Endometrium (tissue), 2 donors: ENCODE measurements at regions not wholly inside any gene's neighbourhood (a gene's known extent, or its start where the extent isn't known, plus 50 kb on each side); places are given as distances from the start of the nearest gene placed in this dataset.
"Not testable (repeated sequence)": the region's sequence is repeated elsewhere in the genome, so short reads cannot be mapped to it uniquely, and the experiment has no call there.

Experiments used
- FAIRE-seq: peaks from 2 replicates; lab custom pipeline; 2012; peaks lifted over from hg19 to GRCh38; lab: Jason Lieb, UNC
- donor health status: control.
- donor health status: control.

DNA sequence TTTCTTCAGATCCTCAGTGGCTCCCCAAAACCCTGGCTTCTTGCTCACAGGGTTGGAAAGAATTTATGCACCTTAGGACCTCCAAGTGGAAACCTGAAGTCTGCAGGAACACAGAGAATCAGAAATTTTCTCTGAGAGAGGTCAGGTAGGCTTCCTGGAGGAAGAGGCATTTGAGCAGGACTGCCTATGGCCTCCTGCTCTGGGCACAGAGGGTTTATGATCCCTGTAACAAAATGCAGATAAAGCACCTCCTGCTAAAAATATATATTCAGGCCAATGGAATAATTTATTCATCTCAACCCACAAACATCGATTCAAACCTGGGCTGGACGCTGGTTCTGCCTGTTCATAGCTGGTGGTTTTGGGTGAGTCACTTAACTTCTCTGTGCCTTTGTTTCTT lies 68.1 kb upstream of the FGF3 start:
- no peak for FAIRE-seq

DNA sequence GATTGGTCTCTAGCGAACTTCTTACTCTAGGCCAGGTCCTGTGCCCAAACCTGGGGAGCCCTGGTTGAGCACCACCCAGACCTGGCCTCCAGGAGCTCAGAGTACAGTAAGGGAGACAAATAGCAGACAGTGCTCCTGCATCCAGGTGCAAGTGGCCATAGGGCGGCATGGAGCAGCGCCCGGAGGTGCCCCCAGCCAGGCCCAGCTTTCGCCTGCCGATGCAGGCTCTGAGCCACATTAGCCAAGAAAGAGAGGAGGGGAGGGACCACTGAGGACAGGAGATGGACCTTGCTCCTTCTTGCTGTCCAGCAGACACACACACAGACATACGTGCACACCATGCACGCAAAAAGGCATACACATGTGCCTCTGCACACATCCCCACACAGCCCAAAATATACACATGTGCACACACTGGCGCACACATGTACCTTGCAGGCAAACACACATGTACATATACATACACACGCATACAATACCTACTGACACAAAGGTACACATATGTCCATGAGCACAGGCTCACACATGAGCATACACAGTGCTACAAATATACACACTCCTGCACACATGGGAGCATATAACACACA lies 68.7 kb upstream of the FGF3 start:
- no peak for FAIRE-seq

- FAIRE-seq, result no peak
These were observed 69.4 kb upstream of the FGF3 start for GRCh38 chr11:69888483-69889181.

DNA sequence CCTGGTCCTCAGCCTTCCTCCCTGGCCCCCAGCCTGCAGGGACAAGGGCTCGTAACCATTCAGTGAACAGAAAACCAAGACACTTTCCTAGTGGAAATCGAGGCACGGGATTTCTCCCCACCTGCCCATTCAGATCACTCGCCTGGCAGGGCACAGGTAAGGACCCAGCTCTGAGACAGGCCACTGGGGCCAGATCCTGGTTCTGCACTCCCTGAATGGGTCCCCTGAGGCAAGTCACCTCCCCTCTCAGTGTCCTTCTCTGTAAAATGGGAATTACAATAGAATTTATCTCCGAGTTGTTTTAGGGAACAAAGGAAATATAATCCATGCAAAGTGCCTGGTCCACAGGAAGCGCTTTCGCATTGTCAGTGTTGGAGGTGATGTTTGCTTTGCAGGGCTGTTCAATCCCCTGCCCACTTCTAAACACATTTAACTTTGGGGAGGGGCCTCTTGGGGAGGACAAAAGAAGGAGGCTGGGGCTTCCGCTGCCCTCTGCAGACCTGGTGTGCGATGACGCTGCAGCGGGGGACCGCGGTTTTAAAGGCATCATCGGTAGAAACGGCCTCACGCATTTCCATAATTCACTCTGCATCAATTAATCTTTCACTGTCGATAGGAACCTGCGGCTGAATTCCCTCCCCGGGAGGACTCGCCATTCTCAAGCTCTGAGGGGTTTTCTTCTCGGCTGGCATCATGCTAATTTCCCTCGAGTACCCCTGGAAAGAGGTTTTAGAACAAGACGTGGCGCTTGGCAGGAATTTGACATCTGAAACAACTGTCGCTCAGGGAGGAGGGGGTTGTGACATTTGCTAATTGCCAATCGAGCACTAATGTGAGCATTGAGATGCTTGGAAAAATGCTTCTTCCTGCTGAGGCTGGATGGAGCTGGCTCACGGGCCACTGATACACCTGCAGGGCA lies 70.4 kb upstream of the FGF3 start:
- no peak for FAIRE-seq

- FAIRE-seq, result no peak
These were observed 71.3 kb upstream of the FGF3 start for GRCh38 chr11:69890476-69890875.

- FAIRE-seq, result no peak
These were observed 72.4 kb upstream of the FGF3 start for GRCh38 chr11:69891421-69892236.

DNA sequence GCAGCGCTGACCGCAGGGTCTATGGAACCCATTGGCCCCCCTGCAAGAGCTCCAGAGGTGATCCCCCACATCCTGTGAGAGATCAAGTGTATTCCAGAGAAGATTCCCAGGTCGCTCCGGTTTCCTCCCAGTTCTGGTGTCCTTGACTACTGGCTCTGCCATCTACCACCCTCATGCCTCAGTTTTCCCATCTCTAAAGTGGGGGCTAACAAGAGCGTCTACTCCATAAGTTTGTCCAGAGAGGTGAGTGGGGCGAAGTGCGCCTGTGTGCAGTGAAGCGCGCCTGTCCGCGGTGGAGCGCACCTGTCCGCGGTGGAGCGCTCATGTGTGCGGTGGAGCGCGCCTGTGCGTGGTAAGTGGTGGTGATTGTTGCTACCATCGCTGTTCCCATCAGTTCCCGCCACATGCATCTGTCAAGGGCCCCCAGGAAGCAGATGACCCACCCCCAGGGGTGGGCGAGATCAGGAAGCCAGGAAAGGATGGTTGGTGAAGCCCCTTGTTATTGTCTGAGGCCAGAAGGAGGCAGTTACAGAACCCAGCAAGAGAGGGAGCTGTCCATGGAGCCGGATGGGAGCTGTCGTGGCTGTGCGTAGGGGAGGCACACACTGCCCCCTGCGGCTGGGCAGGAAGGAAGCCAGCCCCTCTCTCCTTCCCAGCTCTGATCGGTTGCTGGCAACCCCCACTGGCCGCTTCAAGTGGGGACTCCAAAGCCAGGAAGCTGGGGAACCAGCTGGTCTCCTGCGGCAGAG lies 73.2 kb upstream of the FGF3 start:
- no peak for FAIRE-seq

DNA sequence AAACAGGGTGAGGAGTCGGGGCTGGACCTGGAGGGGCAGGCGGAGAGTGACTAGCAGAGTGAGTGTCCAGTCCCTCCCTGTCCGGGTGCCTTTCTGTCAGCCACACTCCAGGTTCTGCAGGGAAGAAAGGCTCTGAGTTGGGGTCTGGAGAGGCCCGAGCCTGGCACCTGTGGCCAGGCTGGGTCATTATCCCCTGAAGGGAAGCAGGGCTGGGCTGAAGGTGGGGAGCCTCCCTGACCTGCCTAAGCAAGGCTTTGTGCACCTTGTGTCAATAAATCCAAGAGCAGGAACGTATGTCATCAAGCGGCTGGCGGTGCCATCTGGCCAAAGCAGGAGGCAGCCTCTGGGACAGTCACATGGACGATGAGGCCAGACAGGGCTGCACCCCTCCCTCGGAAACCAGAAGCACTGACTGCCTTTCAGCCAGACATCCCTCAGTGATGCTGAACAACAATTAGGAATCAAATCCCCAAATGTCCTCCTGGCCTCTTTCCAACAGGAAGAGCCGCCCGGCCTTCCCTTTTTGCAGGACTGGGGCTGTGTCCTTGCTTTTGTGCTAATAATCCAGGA lies 73.9 kb upstream of the FGF3 start:
- no peak for FAIRE-seq

DNA sequence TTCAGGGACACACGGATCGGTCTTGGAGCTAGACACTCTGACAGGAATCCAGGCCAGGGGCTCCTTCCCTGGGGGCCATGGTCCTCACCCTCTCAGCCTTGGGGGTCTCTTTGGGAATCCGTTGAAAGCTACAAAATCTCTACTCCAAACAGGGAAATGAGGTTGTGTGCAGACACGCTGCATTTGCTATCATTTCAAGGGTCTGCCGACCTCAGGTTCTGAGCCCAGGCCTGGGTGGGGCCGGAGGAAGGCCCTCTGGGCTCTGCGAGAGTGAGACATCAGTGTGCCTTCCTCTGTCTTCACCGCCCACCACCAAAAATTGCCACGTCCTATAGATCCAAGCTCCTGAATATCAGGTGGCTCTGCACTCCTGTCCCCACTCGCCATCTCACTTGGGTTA lies 74.4 kb upstream of the FGF3 start:
- no peak for FAIRE-seq

DNA sequence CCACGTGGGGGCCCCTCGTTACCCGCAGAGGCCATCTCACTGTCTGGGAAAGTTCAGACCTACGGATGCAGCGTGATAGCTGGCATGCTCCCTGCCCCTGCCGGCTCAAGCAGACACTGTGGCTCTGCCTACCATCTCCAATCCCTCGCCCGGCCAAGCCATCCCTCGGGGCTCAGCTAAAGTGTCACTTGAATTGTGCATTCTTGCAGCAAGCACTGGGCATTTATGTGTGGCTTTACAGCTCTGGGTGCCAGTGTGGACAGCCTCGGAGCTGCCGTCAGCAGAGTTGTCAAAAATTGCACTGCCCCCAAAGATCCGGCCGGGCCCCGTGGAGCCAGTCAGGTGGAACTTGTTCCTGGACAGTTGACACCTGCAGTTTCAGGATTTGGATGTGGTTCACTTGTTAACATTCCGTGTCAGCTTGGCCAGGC lies 75.0 kb upstream of the FGF3 start:
- no peak for FAIRE-seq

DNA sequence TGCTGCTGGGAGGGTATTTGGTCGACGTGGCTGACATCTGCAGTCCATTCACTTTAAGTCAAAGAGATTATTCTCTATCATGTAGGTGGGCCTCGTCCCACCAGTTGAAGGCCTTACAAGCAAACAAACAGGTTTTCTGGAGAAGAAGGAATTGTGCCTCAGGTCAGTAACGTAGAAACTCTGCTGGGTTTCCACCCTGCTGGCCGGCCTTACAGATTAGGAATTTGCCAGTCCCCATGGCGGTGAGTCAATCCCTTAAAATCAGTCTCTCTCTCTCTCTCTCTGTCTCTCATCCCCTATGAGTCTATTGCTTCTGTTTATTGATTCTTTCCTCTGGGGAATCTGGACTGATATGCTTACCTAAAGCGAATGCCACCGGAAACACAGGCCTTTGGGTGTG lies 75.4 kb upstream of the FGF3 start:
- no peak for FAIRE-seq

DNA sequence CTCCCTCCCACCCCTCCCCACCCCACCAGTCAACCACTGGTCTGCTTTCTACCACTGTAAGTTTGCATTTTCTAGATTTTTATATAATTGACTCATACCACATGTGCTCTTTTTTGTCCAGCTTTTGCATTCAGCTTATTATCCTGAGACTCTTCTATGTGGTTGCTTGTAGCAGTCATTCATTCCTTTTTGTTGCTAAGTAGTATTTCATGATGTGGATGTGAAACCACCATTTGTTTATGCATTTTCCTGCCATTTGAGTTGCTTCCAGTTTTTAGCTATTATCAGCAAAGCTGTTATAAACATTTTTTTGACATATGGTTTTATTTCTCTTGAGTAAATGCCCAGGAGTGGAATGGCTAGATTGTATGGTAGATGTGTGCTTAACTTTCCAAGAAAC lies 77.0 kb upstream of the FGF3 start:
- FAIRE-seq, result no peak

DNA sequence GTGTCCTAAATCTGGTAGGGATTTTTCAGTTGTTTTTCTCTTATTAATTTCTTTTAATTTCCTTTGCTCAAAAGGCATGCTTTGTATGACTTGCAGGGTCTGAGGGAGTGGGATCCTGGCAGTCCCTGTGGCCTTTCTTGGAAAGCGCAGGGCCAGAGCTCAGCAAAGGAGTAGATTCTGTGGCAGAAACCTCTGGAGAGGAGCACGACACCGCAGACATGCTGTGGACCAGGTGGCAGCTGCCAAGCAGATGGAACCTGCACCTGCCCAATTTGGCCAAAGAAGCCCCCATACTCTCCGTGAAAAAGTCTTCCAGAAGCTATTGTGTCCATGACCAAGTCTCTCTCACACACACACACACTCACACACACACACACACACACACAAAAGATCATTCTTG lies 78.9 kb upstream of the FGF3 start:
- FAIRE-seq, result no peak

DNA sequence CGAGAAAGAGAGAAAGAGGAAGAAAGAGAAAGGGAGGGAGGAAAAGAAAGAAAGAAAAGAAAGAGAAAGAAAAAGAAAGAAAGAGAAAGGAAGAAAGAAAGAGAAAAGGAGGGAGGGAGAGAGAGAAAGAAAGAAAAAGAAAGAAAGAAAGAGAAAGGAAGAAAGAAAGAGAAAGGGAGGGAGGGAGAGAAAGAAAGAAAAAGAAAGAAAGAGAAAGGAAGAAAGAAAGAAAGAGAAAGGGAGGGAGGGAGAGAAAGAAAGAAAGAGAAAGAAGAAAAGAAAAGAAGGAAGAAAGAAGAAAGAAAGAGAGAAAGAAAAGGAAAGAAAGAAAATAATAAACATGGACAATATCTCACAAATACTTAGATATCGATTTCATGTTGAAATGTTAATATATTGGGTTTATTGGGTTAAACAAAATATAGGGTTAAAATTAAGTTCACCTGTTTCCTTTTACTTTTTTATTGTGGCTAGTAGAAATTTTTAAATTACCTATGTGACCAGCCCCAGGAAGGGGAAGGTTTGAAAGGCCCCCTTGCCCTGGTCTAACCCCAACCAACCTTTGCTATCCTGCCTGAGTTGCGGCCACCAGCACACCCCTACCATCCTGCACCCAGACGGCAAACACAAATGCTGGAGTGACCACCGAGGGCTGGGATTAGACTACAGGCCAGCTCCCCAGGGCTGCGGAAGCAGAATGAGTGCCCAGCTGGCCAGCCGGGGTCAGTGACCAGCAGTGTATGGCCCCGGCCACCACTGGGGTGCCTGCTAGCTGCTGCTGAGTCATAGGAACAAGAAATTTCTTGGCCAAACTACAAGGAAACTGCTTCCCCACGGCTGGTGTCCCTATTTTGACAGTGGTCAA lies 81.0 kb upstream of the FGF3 start:
- FAIRE-seq, result no peak

- not testable (repeated sequence) for FAIRE-seq
These were observed 81.6 kb upstream of the FGF3 start for GRCh38 chr11:69900822-69901302.

- no peak for FAIRE-seq
These were observed 83.1 kb upstream of the FGF3 start for GRCh38 chr11:69902337-69902736.

DNA sequence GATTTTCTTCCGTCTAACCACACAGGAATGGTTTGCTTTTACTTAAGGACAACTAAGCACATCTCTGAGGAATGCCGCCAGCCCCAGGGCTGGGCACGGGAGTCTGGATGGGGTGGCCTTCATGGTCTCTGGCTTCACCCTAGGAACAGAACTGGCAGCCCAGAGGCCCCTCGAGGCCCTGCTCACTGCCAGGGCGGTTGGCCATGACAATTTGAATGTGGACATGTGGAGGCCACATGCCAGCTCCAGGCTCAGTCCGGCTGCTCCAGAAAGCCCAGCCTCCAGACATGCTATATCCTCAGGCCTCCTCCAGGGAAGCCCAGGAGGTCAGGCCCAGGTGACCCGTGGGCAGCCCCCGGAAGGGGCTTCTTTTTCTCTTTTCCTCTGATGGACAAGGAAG lies 84.0 kb upstream of the FGF3 start:
- no peak for FAIRE-seq

DNA sequence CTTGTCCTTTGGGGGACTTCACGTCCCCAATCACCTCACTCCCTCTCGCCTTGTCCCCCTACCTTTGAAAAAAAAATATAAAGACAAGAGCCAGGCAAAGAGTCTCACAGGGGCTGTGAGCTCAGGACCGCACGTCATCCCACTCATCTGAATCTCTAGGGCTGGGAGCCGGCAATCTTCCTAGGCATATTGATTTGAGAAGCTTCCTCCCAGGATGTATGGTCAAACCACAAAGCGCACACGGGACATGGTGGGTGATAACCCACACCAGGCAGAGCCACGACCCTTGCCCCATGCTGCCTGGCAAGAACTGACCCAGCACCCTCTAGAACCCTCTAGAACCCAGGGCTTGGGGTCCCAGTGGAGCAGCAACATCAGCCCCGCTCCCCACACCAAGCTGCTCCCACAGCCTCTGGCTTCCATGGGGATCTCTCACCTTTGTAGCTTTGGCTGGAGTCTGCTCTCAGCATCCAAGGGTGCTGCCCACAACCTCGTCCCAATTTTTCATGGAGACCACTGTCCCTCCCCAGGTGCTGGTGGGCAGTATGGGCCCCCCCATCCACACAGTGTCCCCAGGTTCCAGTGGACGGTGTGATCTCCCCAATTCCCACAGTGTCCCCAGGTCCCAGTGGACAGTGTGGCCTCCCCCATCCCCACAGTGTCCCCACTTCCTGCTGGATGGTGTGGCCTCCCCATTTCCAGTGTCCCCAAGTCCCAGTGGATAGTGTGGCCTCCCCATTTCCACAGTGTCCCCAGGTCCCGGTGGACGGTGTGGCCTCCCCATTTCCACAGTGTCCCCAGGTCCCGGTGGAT lies 85.2 kb upstream of the FGF3 start:
- FAIRE-seq, result no peak

GRCh38 chr11:69904974-69905535 lies 85.8 kb upstream of the FGF3 start:
- no peak for FAIRE-seq
